HS-27A (cell line): ENCODE measurements at regions not wholly inside any gene's neighbourhood (a gene's known extent, or its start where the extent isn't known, plus 50 kb on each side); places are given as distances from the start of the nearest gene placed in this dataset.
"Not testable (repeated sequence)": the region's sequence is repeated elsewhere in the genome, so short reads cannot be mapped to it uniquely, and the experiment has no call there.

ENCODE experiments used
- DNase-seq: peaks from one replicate; pipeline ENCODE4 v3.0.0-alpha.2; 2012; ENCODE audit warnings: low read depth, missing footprints

DNA sequence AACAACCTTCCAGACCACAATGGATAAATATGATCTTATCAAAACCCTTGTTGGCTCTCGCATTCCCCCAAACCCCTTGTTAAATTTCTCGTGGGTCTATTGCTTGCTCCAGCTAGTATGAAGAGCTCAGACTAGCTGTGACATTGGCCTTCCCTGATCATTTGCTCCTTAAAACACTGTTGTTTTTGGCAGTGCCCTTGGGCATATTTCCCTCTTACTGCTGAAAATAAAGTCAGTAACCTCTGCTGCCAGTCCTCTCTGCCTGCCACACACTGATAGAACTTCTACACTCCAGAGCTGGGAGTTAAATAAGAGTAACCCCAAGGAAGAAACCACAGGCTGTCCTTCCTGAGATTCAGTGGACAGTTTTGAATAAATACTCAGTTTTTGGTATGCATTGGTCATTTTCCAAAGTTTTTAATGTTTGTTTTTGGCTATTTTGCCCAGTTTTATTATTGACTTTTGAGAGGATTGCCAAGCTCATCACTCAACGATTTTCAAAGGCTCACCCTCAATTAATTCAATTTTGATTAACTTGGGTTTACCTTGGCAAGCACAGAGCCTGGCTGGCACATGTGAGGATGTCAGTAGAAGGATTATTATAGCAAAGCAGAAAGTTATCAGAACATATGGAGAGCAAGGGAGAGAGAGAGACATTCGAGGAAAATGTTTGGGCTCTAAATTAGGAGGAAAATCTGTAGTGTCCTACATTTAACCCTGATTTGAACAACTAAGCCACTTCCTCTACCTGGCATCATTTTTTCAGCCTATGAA is 84.3 kb upstream of the SYN3 start:
- DNase-seq: no peak

DNA sequence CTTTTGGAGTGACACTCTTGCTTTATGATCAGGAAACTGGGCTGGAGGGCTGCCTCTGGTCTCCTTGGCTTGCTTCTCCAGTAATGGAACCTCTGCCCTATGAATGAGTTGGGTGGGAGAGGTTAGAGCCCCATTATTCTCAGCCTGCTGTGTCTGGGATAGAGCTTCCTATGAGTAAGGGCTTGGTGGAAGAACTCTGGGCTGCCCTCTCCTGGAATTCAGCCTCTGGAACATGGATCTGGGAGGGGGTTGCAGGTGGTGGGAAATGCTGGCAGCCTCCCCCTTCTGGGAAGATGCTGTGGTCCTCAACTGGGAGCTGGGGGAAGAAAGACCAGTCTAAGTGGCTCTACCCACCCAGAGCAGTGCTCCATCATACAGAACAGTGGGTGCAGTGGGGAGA is 81.8 kb upstream of the SYN3 start:
- DNase-seq: no peak

DNA sequence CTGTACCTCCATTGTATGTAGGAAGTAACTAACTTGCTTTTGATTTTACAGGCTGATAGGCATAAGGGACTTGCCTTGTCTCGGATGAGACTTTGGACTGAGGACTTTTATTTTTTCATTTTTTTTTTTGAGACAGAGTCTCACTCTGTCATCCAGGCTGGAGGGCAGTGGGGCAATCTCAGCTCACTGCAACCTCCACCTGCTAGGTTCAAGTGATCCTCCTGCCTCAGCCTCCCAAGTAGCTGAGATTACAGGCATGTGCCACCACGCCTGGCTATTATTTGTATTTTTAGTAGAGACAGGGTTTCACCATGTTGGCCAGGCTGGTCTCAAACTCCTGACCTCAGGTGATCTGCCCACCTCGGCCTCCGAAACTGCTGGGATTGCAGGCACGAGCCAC is 80.2 kb upstream of the SYN3 start:
- DNase-seq: not testable (repeated sequence)

- DNase-seq: no peak
Observed at GRCh38 chr22:33130473-33130872, 72.3 kb upstream of the SYN3 start.

DNA sequence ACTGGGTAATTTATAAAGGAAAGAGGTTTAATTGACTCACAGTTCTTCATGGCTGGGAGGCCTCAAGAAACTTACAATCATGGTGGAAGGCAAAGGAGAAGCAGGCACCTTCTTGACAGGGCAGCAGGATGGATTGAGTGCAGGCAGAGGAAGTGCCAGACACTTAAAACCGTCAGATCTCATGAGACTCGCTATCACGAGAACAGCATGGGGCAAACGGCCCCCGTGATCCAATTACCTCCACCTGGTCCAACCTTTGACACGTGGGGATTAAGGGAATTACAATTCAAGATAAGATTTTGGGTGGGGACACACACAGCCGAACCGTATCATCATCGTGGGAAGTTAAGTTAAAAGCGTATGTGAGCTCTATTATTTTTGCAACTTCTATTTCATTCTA is 71.4 kb upstream of the SYN3 start:
- no peak for DNase-seq

DNA sequence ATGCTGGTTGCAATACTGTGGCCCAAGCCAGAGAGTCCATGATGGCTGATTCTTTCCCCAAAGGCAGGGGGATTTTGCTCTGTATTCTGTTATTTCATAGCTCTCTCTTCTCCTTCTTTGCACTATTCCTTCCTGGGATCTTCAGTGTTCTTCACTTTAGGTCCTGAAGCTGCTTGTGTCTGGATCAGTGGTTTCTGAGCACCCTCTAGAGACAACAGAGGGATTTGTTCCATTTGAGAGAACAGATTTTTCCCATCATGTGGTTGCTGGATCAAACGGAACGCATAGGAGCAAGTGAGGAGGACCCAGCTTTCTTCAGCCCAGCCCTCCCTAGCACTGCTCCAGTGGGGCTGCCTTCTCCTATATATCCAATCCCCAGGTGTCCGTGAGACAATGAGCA is 68.7 kb upstream of the SYN3 start:
- no peak for DNase-seq

DNA sequence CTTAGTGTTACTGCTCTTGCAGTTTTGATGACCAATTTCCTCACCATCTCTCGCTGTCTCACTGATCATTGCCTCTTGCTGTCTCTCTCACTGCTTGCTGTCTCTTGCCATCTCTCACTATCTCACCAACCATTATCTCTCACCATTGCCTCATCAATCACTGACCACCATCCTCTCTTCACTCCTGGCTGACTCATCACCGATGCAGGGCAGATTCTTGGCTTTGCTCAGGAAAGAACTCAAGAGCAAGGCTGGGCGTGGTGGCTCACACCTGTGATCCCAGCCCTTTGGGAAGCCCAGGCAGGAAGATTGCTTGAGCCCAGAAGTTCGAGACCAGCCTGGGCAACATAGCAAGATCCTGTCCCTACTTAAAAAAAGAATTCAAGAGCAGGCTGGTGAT is 66.3 kb upstream of the SYN3 start:
- no peak for DNase-seq

- DNase-seq: peak; percentile 2
Observed at GRCh38 chr22:33122439-33122838, 64.3 kb upstream of the SYN3 start.

- no peak for DNase-seq
Observed at GRCh38 chr22:33119044-33119443, 60.9 kb upstream of the SYN3 start.

DNA sequence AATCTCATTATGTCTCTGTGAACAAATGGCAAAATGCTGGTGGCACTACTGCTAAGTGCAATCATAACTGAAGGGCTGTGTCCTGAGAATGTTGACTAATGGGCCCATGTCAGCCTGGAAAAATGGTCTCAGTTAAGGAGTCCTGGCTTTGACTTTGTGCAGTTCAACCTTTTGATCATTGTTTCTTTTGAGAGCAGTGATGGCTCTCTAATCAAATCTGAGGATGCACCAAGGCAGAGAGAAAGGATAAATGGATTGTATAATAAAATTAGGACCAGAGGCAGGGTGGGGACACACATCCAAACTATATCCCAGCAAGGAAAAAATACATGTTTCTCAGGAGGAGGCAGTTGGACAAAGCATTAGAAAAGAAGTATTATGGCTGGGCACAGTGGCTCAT is 59.6 kb upstream of the SYN3 start:
- no peak for DNase-seq

GRCh38 chr22:33116841-33117547 is 58.8 kb upstream of the SYN3 start:
- no peak for DNase-seq

DNA sequence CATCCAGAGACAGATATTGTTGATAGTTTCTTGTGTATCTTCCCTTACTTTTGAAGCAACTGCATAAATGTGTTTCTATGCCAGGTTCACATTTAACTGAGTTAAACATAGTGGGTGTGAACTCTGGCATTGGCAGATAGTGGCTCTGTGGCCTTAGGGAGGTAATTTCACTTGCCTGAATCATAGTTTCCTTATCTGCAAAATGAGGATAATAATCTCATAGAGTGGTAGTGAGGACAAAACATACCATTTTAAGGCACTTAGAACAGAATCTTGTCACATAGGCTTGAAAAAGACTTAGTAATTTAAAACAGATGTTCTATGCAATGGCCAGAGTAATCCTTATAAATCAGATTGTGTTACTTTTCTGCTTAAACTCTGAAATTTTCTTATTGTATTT is 56.4 kb upstream of the SYN3 start:
- no peak for DNase-seq

- DNase-seq: no peak
Observed at GRCh38 chr22:33112580-33112979, 54.4 kb upstream of the SYN3 start.

DNA sequence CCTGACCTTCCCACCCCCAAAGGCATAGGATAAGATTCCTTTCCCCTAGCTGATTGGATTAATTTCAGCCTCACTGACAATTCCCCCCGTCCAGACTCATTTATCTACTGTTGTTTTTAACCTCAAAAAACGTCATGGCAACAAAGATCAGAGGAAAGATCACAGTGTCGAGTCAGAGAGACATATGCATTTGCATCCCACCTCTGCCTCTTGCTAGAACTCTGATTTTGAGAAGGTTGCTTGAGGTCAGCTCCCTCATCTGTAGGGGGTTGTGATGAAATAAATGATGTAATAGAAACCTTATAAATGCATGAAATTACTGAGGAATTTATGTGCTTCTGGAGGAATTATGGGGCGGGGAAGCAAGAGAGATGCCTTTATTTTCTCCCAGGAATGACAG is 53.3 kb upstream of the SYN3 start:
- DNase-seq: no peak

DNA sequence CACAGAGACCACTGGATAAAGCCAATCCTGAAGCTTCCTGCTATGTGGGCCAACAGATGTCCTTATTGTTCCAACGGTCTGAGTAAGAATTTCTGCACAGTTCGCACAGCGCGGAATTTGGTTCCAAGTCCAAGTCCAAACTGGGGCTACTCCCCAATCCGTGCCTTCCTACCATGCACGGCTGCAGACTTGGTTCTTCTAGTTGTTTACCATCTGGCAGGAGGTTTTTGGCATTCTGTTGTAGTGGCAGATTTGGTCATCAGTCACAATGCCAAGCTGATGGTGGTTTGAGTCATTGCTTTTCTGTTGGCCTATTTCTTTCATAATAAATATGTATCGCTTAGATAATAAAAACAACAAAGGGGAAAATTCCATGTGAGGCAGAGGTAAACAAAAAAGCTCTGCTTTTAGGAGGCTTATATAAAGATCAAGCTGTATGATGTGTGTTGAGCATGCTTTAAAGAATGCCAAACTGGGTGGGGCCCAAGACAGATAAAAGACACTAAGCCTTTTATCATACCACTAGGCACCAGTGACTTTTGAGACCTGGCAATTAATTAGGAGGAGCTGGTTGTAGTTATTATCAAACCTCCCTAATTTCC is 52.5 kb upstream of the SYN3 start:
- DNase-seq: no peak

DNA sequence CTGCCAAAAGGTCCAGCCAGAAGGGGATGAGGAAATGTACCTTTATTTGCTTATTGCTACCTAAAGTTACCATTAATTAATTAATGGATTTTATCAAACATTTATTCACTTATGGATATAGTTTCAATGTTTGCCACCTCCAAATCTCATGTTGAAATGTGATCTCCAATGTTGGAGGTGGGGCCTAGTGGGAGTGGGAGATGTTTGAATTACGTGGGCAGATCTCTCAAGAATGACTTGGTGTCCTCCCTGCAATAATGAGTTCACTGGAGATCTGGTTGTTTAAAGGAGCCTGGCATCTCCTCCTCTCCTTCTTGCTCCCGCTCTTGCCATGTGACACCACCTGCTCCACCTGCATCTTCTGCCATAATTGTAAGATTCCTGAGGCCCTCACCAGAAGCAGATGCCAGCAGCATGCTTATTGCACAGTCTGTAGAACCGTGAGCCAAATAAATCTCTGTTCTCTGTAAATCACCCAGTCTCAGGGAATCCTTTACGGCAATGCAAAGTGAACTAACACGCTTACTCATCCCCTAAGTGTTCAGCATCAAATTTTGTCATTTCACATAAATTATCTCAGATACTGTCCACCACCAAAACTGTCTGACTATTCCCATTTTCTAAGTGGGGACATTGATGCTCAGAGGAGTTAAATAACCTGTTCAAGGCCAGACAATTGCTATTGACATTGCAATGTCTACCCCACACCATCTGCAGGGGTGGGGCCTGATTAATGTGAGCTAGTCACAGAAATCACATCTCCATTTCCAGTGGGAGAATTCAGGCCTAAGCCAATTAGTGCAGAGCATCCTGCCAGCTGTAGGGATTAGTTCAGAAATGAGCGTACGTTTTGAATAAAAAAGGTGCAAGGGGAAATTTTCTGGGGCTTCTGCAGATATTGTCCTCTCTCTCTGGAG is 51.6 kb upstream of the SYN3 start:
- DNase-seq: no peak

DNA sequence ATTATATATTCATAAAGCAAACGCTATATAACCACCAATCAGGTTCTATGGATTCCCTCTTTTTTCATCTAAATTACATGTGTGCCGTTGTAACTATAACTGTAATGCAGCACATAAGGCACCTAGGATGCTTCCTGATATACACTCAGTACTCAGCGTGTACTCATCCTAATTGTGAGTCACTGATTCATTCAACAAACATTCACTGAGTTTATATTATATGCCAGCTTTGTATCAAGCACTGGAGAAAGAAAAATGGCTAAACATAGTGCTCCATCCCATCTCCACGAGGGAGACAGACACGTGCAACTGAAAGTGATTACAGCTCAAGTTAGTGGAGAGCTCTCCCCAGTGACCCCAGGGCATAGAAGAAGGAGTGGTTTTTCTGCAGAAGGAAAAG is 49.9 kb upstream of the SYN3 start:
- DNase-seq: no peak
